ENCODE measurements at regions not wholly inside any gene's neighbourhood (a gene's known extent, or its start where the extent isn't known, plus 50 kb on each side); places are given as distances from the start of the nearest gene placed in this dataset.

- Histone ChIP-seq H3K27ac (ENCODE audit: low read depth, low read length) (peak overlapping the region; percentile 93), H3K9me3 (ENCODE audit: control insufficient read depth in 5 of 5, low read length in 5 of 5) (no peaks in the 10 kb centered on the region), H3K4me1 (ENCODE audit: control insufficient read depth in 5 of 5, insufficient read depth in 5 of 5, low read length in 5 of 5) (peaks cover 11 to 66% (median 55%) of the 10 kb centered on the region in 5 donors), H3K36me3 (ENCODE audit: control insufficient read depth in 5 of 5, insufficient read depth in 5 of 5, low read length in 5 of 5) (no peaks in the 10 kb centered on the region), H3K9ac (ENCODE audit: low read length in 5 of 5) (peak overlapping the region in 1 of 5 donors; percentile 83), H3K27me3 (ENCODE audit: control insufficient read depth in 5 of 5, insufficient read depth in 4 of 5, low read length in 5 of 5) (no peaks in the 10 kb centered on the region), H3K4me3 (ENCODE audit: low read depth in 1 of 5, low read length in 5 of 5) (no peak overlapping the region)
These were observed 222.3 kb upstream of the TPRG1 start for GRCh38 chr3:188949456-188949855.

GRCh38 chr3:188949996-188950395 is 221.8 kb upstream of the TPRG1 start:
- H3K9me3 ChIP-seq (ENCODE audit: control insufficient read depth in 5 of 5, low read length in 5 of 5) = no peaks in the 10 kb centered on the region
- H3K27ac ChIP-seq (ENCODE audit: low read depth, low read length) = peak overlapping the region; percentile 93
- H3K27me3 ChIP-seq (ENCODE audit: control insufficient read depth in 5 of 5, insufficient read depth in 4 of 5, low read length in 5 of 5) = no peaks in the 10 kb centered on the region
- H3K36me3 ChIP-seq (ENCODE audit: control insufficient read depth in 5 of 5, insufficient read depth in 5 of 5, low read length in 5 of 5) = no peaks in the 10 kb centered on the region
- H3K9ac ChIP-seq (ENCODE audit: low read length in 5 of 5) = peak overlapping the region in 2 of 5 donors; percentile 29 to 83
- H3K4me1 ChIP-seq (ENCODE audit: control insufficient read depth in 5 of 5, insufficient read depth in 5 of 5, low read length in 5 of 5) = peaks cover 11 to 60% (median 53%) of the 10 kb centered on the region in 5 donors
- H3K4me3 ChIP-seq (ENCODE audit: low read depth in 1 of 5, low read length in 5 of 5) = no peak overlapping the region

GRCh38 chr3:188950832-188951489 is 220.8 kb upstream of the TPRG1 start:
- no peaks in the 10 kb centered on the region for H3K9me3 ChIP-seq (ENCODE audit: control insufficient read depth in 5 of 5, low read length in 5 of 5)
- H3K4me1 ChIP-seq (ENCODE audit: control insufficient read depth in 5 of 5, insufficient read depth in 5 of 5, low read length in 5 of 5) = peaks cover 11 to 52% (median 49%) of the 10 kb centered on the region in 5 donors
- peak overlapping the region in 2 of 5 donors; percentile 11 to 44 for H3K9ac ChIP-seq (ENCODE audit: low read length in 5 of 5)
- H3K27ac ChIP-seq (ENCODE audit: low read depth, low read length) = peak overlapping the region; percentile 93
- H3K27me3 ChIP-seq (ENCODE audit: control insufficient read depth in 5 of 5, insufficient read depth in 4 of 5, low read length in 5 of 5) = no peaks in the 10 kb centered on the region
- H3K36me3 ChIP-seq (ENCODE audit: control insufficient read depth in 5 of 5, insufficient read depth in 5 of 5, low read length in 5 of 5) = no peaks in the 10 kb centered on the region
- H3K4me3 ChIP-seq (ENCODE audit: low read depth in 1 of 5, low read length in 5 of 5) = no peak overlapping the region

- Histone ChIP-seq H3K27ac (ENCODE audit: low read depth, low read length) (no peak overlapping the region), H3K4me3 (ENCODE audit: low read depth in 1 of 5, low read length in 5 of 5) (no peak overlapping the region), H3K4me1 (ENCODE audit: control insufficient read depth in 5 of 5, insufficient read depth in 5 of 5, low read length in 5 of 5) (peaks cover 11 to 46% (median 44%) of the 10 kb centered on the region in 5 donors)
These were observed 220.0 kb upstream of the TPRG1 start for GRCh38 chr3:188951734-188952133.

GRCh38 chr3:188954590-188955208 is 217.1 kb upstream of the TPRG1 start:
- no peaks in the 10 kb centered on the region for H3K36me3 ChIP-seq (ENCODE audit: control insufficient read depth in 5 of 5, insufficient read depth in 5 of 5, low read length in 5 of 5)
- H3K9ac ChIP-seq (ENCODE audit: low read length in 5 of 5) = no peak overlapping the region
- H3K9me3 ChIP-seq (ENCODE audit: control insufficient read depth in 5 of 5, low read length in 5 of 5) = no peaks in the 10 kb centered on the region
- H3K27ac ChIP-seq (ENCODE audit: low read depth, low read length) = peak overlapping the region; percentile 47
- peaks cover 3 to 23% (median 15%) of the 10 kb centered on the region in 5 donors for H3K4me1 ChIP-seq (ENCODE audit: control insufficient read depth in 5 of 5, insufficient read depth in 5 of 5, low read length in 5 of 5)
- H3K27me3 ChIP-seq (ENCODE audit: control insufficient read depth in 5 of 5, insufficient read depth in 4 of 5, low read length in 5 of 5) = no peaks in the 10 kb centered on the region
- H3K4me3 ChIP-seq (ENCODE audit: low read depth in 1 of 5, low read length in 5 of 5) = no peak overlapping the region

More at GRCh38 chr3:188951734-188952133, 220.0 kb upstream of the TPRG1 start:
- Histone ChIP-seq H3K36me3 (ENCODE audit: control insufficient read depth in 5 of 5, insufficient read depth in 5 of 5, low read length in 5 of 5) (no peaks in the 10 kb centered on the region), H3K9me3 (ENCODE audit: control insufficient read depth in 5 of 5, low read length in 5 of 5) (no peaks in the 10 kb centered on the region), H3K9ac (ENCODE audit: low read length in 5 of 5) (no peak overlapping the region), H3K27me3 (ENCODE audit: control insufficient read depth in 5 of 5, insufficient read depth in 4 of 5, low read length in 5 of 5) (no peaks in the 10 kb centered on the region)

GRCh38 chr3:188955919-188956318 is 215.9 kb upstream of the TPRG1 start:
- H3K4me3 ChIP-seq (ENCODE audit: low read depth in 1 of 5, low read length in 5 of 5) = no peak overlapping the region
- no peaks in the 10 kb centered on the region for H3K36me3 ChIP-seq (ENCODE audit: control insufficient read depth in 5 of 5, insufficient read depth in 5 of 5, low read length in 5 of 5)
- H3K27ac ChIP-seq (ENCODE audit: low read depth, low read length) = no peak overlapping the region
- no peaks in the 10 kb centered on the region for H3K27me3 ChIP-seq (ENCODE audit: control insufficient read depth in 5 of 5, insufficient read depth in 4 of 5, low read length in 5 of 5)
- H3K4me1 ChIP-seq (ENCODE audit: control insufficient read depth in 5 of 5, insufficient read depth in 5 of 5, low read length in 5 of 5) = peaks cover under 1 to 19% (median 10%) of the 10 kb centered on the region in 5 donors
- H3K9ac ChIP-seq (ENCODE audit: low read length in 5 of 5) = no peak overlapping the region
- H3K9me3 ChIP-seq (ENCODE audit: control insufficient read depth in 5 of 5, low read length in 5 of 5) = no peaks in the 10 kb centered on the region

GRCh38 chr3:188956839-188957489 is 214.8 kb upstream of the TPRG1 start:
- no peaks in the 10 kb centered on the region for H3K27me3 ChIP-seq (ENCODE audit: control insufficient read depth in 5 of 5, insufficient read depth in 4 of 5, low read length in 5 of 5)

GRCh38 chr3:188959013-188959412 is 212.8 kb upstream of the TPRG1 start:
- Histone ChIP-seq H3K4me1 (ENCODE audit: control insufficient read depth in 5 of 5, insufficient read depth in 5 of 5, low read length in 5 of 5) (peaks cover 0 to 29% (median 19%) of the 10 kb centered on the region in 5 donors), H3K27ac (ENCODE audit: low read depth, low read length) (peak overlapping the region; percentile 79), H3K9ac (ENCODE audit: low read length in 5 of 5) (peak overlapping the region in 1 of 5 donors; percentile 2), H3K9me3 (ENCODE audit: control insufficient read depth in 5 of 5, low read length in 5 of 5) (no peaks in the 10 kb centered on the region), H3K4me3 (ENCODE audit: low read depth in 1 of 5, low read length in 5 of 5) (no peak overlapping the region), H3K36me3 (ENCODE audit: control insufficient read depth in 5 of 5, insufficient read depth in 5 of 5, low read length in 5 of 5) (no peaks in the 10 kb centered on the region), H3K27me3 (ENCODE audit: control insufficient read depth in 5 of 5, insufficient read depth in 4 of 5, low read length in 5 of 5) (no peaks in the 10 kb centered on the region)

More at GRCh38 chr3:188956839-188957489, 214.8 kb upstream of the TPRG1 start:
- H3K9me3 ChIP-seq (ENCODE audit: control insufficient read depth in 5 of 5, low read length in 5 of 5) = no peaks in the 10 kb centered on the region
- H3K36me3 ChIP-seq (ENCODE audit: control insufficient read depth in 5 of 5, insufficient read depth in 5 of 5, low read length in 5 of 5) = no peaks in the 10 kb centered on the region
- H3K9ac ChIP-seq (ENCODE audit: low read length in 5 of 5) = no peak overlapping the region
- no peak overlapping the region for H3K4me3 ChIP-seq (ENCODE audit: low read depth in 1 of 5, low read length in 5 of 5)
- H3K27ac ChIP-seq (ENCODE audit: low read depth, low read length) = no peak overlapping the region
- peaks cover 0 to 18% (median 13%) of the 10 kb centered on the region in 5 donors for H3K4me1 ChIP-seq (ENCODE audit: control insufficient read depth in 5 of 5, insufficient read depth in 5 of 5, low read length in 5 of 5)

GRCh38 chr3:188962253-188963247 is 209.2 kb upstream of the TPRG1 start:
- Histone ChIP-seq H3K9ac (ENCODE audit: low read length in 5 of 5) (no peak overlapping the region), H3K9me3 (ENCODE audit: control insufficient read depth in 5 of 5, low read length in 5 of 5) (no peaks in the 10 kb centered on the region), H3K27ac (ENCODE audit: low read depth, low read length) (peak overlapping the region; percentile 79), H3K27me3 (ENCODE audit: control insufficient read depth in 5 of 5, insufficient read depth in 4 of 5, low read length in 5 of 5) (no peaks in the 10 kb centered on the region), H3K4me1 (ENCODE audit: control insufficient read depth in 5 of 5, insufficient read depth in 5 of 5, low read length in 5 of 5) (peaks cover 0 to 29% (median 15%) of the 10 kb centered on the region in 5 donors), H3K4me3 (ENCODE audit: low read depth in 1 of 5, low read length in 5 of 5) (no peak overlapping the region), H3K36me3 (ENCODE audit: control insufficient read depth in 5 of 5, insufficient read depth in 5 of 5, low read length in 5 of 5) (no peaks in the 10 kb centered on the region)

Data from subcutaneous abdominal adipose tissue (tissue), 5 donors.